ELR (cell line): ENCODE measurements at regions not wholly inside any gene's neighbourhood (a gene's known extent, or its start where the extent isn't known, plus 50 kb on each side); places are given as distances from the start of the nearest gene placed in this dataset.
A peak's percentile ranks its signal among the peaks of the same experiment; 100 is the strongest.
"Not testable (repeated sequence)": the region's sequence is repeated elsewhere in the genome, so short reads cannot be mapped to it uniquely, and the experiment has no call there.

ENCODE experiments used
- DNase-seq: peaks from one replicate; pipeline ENCODE4 v3.0.0-alpha.2; 2015; ENCODE audit warnings: low read depth

GRCh38 chr4:25474690-25475089 lies 97.6 kb downstream of the ANAPC4 start:
- no peak for DNase-seq

DNA sequence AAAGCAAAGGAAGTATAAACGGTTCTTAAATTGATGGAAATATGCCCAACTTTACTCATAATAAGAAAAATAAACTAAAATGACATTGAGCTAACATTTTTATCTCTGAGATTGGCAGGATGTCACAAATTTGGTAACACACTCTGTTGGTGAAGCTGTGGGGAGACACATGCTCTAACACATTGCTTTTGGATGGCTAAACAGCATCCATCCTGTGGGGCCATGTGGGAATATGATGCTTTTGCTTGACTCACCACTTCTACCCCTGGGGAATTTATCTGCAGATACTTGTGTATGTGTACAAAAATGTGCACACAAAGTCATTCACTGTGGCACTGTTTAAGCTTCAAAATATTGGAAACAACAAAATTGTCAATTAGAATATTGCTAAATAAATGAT lies 100.2 kb downstream of the ANAPC4 start:
- DNase-seq = no peak

GRCh38 chr4:25481648-25482047 lies 104.6 kb downstream of the ANAPC4 start:
- no peak for DNase-seq

- DNase-seq = peak; percentile 47
Observed at GRCh38 chr4:25484243-25484721, 107.2 kb downstream of the ANAPC4 start.

- no peak for DNase-seq
Observed at GRCh38 chr4:25485104-25485503, 108.0 kb downstream of the ANAPC4 start.

DNA sequence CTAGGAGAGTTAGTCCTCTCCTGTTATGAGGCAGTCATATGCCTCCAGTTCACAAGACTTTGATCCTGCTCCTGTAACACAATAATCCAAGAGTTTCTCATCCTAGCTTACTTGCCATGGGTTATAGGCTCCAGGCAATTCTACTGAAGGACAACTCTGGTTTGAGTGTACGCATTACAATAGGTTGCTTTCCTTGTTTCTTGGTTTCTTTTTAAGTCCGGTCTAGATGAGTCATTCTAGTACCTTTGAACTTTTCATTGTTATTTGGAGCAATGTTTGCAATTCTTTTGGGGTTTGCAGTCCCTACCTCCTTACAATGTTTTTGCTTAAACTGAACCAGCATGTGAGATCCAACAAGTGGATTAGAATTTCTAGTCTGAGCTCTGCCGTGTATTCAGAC lies 109.1 kb downstream of the ANAPC4 start:
- peak; percentile 42 for DNase-seq

DNA sequence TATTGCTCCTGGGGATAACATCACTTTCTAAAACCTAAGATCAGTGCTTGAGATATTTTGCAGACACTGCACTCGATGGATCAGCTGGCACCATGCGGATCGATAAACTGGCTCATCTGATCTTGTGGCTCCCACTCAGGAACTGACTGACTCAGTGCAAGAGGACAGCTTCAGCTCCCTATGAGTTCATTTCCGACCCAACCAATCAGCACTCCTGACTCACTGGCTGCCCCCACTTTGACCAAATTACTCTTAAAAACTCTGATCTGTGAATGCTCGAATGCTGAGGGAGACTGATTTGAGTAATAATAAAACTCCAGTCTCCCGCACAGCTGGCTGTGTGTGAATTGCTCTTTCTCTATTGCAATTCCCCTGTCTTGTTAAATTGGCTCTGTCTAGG lies 110.1 kb downstream of the ANAPC4 start:
- no peak for DNase-seq

GRCh38 chr4:25489253-25489797 lies 112.3 kb downstream of the ANAPC4 start:
- no peak for DNase-seq

- DNase-seq = no peak
Observed at GRCh38 chr4:25493466-25493865, 116.4 kb downstream of the ANAPC4 start.

DNA sequence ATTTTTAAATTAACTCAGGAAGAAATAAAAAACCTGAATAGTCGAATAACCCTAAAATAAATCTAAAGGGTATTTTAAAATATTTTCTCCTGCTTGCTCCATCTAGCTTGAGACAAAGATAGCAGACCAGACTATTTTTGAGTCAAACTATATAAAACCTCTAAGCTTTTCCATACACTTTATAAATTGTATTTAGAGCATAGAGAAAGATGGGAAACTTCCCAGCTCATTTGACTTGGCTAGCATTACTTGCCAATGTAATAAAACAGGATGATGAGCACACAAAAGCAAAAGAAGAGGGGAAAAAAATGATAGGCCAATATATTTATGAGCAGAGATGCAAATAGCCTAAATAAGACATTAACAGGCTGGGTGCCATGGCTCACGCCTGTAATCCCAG lies 117.1 kb downstream of the ANAPC4 start:
- no peak for DNase-seq

DNA sequence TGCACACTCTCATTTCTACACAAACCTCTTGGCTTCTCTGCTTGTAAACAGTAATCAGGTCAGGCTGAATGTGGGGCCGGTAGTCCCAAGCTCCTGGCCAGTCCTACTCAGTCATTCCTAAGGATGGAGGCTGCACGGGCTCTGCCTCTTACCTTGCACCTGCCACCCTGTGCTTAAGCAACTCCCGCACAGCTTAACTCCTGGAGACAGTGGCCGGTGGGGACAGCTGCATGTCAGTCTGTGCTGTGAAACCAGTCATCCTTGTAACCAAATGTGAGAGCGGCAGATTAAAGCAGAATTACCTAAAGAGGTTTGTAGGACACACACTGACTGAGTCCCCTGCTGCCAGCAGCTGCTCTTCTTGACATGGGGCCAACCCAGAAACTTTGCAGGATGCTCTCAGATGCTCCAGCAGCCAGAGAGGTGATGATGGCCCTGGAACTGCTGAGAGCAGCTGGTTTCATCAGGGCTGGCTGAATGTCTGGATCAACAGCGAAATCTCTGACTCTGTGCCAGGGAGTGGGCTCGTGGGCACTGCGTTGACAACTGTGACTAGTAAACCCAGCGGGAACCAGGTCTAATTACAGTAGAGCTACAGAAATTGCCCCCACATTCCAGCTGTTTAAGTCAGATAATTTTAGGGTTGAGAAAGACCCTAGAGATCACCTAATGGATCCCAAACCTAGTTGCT lies 123.7 kb downstream of the ANAPC4 start:
- DNase-seq = no peak

DNA sequence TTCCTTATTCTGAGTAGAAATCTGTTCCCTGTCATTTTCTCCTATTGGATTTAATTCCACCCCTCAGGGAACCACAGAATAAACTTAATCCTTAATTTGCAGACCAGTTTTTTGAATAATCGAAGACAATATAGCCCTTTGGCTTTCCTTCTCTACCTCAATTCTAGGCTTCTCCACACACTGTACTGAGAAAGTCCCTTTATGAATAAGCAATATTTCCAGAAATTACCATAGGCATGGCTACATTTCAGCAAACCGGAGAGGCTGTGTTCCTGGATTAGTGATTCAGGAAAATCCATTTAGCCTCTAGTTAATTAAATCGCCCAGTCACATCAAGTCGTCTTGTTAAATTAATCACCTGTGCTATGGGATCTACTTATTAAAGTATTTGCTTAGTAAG lies 125.1 kb downstream of the ANAPC4 start:
- DNase-seq = no peak

GRCh38 chr4:25503779-25504178 lies 126.7 kb downstream of the ANAPC4 start:
- DNase-seq = no peak

DNA sequence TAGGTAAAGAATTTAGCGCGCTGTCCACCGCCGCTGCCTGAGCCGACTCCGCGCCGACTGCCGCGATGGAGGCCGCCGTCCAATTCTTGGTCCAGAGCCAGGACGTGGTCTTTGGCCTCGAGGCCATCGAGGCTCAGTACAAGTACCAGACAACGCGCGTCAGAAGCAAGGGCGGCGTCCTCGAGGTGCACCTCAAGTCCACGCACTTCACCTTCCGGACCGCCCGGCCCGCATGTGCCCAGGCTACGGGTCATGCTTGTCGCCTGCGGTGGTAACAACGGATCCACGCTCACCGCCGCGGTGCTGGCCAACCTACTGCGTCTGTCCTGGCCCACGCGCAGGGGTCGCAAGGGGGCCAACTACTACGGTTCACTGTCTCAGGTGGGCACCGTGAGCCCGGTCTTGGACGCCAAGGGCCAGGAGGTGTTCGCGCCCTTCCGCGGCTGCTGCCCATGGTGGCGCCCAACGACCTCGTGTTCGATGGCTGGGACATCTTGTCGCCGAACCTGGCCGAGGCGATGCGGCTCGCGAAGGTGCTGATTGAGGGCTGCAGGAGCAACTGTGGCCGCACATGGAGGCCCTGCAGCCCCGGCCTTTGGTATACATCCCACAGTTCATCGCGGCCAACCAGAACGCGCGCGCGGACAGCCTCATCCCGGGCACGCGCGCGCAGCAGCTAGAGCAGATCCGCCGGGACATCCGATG lies 128.0 kb downstream of the ANAPC4 start:
- DNase-seq = no peak

DNA sequence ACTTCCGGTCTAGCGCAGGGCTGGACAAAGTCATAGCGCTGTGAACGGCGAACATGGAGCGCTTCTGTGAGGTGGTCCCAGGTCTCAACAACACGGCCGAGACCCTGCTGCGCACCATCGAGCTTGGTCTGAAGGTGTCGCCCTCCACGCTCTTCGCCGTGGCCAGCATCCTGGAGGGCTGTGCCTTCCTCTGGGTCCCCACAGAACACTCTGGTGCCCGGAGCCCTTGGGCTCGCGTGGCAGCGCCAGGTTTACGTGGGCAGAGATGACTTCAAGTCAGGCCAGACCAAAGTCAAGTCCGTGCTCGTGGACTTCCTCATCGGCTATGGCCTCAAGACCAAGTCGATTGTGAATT lies 128.6 kb downstream of the ANAPC4 start:
- no peak for DNase-seq

- DNase-seq = no peak
Observed at GRCh38 chr4:25506032-25506571, 129.0 kb downstream of the ANAPC4 start.

DNA sequence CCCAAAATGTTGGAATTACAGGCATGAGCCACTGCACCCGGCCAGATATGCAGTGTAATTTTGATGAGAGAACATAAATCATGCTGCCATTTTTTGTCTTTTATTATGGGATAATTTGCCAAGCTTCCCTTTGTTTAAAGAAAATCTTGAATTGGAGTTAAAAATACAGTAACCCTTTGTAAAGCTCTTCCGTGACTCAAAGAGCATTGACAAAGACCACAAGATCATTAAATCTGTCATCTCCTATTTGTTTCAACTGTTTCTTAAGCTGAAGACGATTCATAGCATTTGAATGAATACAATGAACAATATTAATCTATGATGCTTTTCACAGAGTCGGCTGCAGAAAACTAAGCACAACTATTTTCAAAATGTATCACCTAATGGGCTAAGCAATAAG lies 132.6 kb downstream of the ANAPC4 start:
- DNase-seq = peak; percentile 3

DNA sequence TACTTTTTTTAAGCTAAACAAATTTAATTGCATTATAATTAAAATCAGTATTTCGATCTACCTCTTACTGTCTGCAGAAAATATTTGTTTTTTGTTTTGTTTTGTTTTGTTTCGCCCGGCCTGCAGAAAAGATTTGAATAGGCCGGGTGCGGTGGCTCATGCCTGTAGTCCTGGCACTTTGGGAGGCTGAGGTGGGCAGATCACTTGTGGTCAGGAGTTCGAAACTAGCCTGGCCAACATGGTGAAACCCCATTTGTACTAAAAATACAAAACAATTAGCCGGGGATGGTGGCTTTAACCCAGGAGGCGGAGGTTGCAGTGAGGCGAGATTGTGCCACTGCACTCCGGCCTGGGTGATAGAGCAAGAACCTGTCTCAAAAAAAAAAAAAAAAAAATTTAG lies 134.8 kb downstream of the ANAPC4 start:
- not testable (repeated sequence) for DNase-seq

DNA sequence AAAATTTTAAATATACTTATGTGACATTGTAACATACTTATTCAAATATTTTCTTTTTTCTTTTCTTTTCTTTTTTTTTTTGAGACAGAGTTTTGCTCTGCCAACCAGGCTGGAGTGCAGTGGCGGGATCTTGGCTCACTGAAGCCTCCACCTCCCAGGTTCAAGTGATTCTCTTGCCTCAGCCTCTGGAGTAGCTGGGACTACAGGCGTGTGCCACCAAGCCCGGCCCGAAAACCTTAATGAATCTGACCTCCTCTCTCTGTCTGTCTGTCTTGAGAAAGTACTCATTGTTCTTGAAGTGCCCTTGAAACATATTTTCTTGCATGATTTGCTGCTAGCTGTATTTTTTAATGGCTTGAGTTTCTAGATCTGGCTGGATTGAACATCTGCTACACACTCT lies 136.8 kb downstream of the ANAPC4 start:
- no peak for DNase-seq

- peak; percentile 17 for DNase-seq
Observed at GRCh38 chr4:25523405-25523804, 132.2 kb upstream of the SLC34A2 start.

GRCh38 chr4:25524663-25525062 lies 131.0 kb upstream of the SLC34A2 start:
- no peak for DNase-seq

GRCh38 chr4:25525896-25526295 lies 129.8 kb upstream of the SLC34A2 start:
- no peak for DNase-seq

- DNase-seq = peak; percentile 3
Observed at GRCh38 chr4:25527034-25527433, 128.6 kb upstream of the SLC34A2 start.
